ENCODE measurements at regions not wholly inside any gene's neighbourhood (a gene's known extent, or its start where the extent isn't known, plus 50 kb on each side); places are given as distances from the start of the nearest gene placed in this dataset.

GRCh38 chr6:14946753-14947152 lies 299.1 kb upstream of the JARID2 start:
- no peaks in the 10 kb centered on the region for H3K9me2 ChIP-seq (ENCODE audit: insufficient read depth, low read length)
- H3K4me2 ChIP-seq (ENCODE audit: low read length), result no peak overlapping the region
- H3K9ac ChIP-seq (ENCODE audit: low read length), result no peak overlapping the region
- no peaks in the 10 kb centered on the region for H3K27me3 ChIP-seq (ENCODE audit: insufficient read depth, low read depth, low read length)
- no peaks in the 10 kb centered on the region for H3K9me3 ChIP-seq (ENCODE audit: low read length)
- no peak overlapping the region for H2AFZ ChIP-seq (ENCODE audit: low read depth, low read length)
- no peak overlapping the region for H3K27ac ChIP-seq (ENCODE audit: low read length)
- TF ChIP-seq SMC3 (conservative IDR thresholded peaks at IDR 0.05; ENCODE audit: poor library complexity) (no peak), EZH2 (IDR thresholded peaks at IDR 0.05; ENCODE audit: borderline replicate concordance, insufficient read depth, low read length, poor library complexity, severe bottlenecking) (no peak), EP300 (conservative IDR thresholded peaks at IDR 0.05; ENCODE audit: poor library complexity, severe bottlenecking) (no peak), POLR2AphosphoS5 (IDR thresholded peaks at IDR 0.05) (no peak), MXI1 (conservative IDR thresholded peaks at IDR 0.05; ENCODE audit: poor library complexity, severe bottlenecking) (no peak), REST (IDR thresholded peaks at IDR 0.05; ENCODE audit: borderline replicate concordance) (no peak), RAD21 (conservative IDR thresholded peaks at IDR 0.05) (no peak), TAF1 (IDR thresholded peaks at IDR 0.05; ENCODE audit: low read depth) (no peak)
- TF ChIP-seq, protein P1, sequence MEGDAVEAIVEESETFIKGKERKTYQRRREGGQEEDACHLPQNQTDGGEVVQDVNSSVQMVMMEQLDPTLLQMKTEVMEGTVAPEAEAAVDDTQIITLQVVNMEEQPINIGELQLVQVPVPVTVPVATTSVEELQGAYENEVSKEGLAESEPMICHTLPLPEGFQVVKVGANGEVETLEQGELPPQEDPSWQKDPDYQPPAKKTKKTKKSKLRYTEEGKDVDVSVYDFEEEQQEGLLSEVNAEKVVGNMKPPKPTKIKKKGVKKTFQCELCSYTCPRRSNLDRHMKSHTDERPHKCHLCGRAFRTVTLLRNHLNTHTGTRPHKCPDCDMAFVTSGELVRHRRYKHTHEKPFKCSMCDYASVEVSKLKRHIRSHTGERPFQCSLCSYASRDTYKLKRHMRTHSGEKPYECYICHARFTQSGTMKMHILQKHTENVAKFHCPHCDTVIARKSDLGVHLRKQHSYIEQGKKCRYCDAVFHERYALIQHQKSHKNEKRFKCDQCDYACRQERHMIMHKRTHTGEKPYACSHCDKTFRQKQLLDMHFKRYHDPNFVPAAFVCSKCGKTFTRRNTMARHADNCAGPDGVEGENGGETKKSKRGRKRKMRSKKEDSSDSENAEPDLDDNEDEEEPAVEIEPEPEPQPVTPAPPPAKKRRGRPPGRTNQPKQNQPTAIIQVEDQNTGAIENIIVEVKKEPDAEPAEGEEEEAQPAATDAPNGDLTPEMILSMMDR (IDR thresholded peaks at IDR 0.05; ENCODE audit: poor library complexity, severe bottlenecking), result no peak
- no peaks in the 10 kb centered on the region for H3K79me2 ChIP-seq (replicated peaks; ENCODE audit: insufficient read depth, low read length)
- no peaks in the 10 kb centered on the region for H3F3A ChIP-seq (ENCODE audit: insufficient read depth, low read length, poor library complexity, severe bottlenecking)
- no peaks in the 10 kb centered on the region for H3K36me3 ChIP-seq (ENCODE audit: insufficient read depth, low read length)
- H3K4me3 ChIP-seq (ENCODE audit: low read length), result no peak overlapping the region
- H4K20me1 ChIP-seq (ENCODE audit: insufficient read depth), result no peaks in the 10 kb centered on the region

- Histone ChIP-seq H3K9me3 (ENCODE audit: low read length) (no peaks in the 10 kb centered on the region), H4K20me1 (ENCODE audit: insufficient read depth) (no peaks in the 10 kb centered on the region), H2AFZ (ENCODE audit: low read depth, low read length) (no peak overlapping the region), H3K27me3 (ENCODE audit: insufficient read depth, low read depth, low read length) (no peaks in the 10 kb centered on the region), H3K4me2 (ENCODE audit: low read length) (no peak overlapping the region), H3F3A (ENCODE audit: insufficient read depth, low read length, poor library complexity, severe bottlenecking) (no peaks in the 10 kb centered on the region), H3K9me2 (ENCODE audit: insufficient read depth, low read length) (no peaks in the 10 kb centered on the region), H3K9ac (ENCODE audit: low read length) (no peak overlapping the region), H3K4me3 (ENCODE audit: low read length) (no peak overlapping the region), H3K79me2 (replicated peaks; ENCODE audit: insufficient read depth, low read length) (no peaks in the 10 kb centered on the region), H3K36me3 (ENCODE audit: insufficient read depth, low read length) (no peaks in the 10 kb centered on the region), H3K27ac (ENCODE audit: low read length) (no peak overlapping the region)
- TF ChIP-seq EP300 (conservative IDR thresholded peaks at IDR 0.05; ENCODE audit: poor library complexity, severe bottlenecking) (no peak), MXI1 (conservative IDR thresholded peaks at IDR 0.05; ENCODE audit: poor library complexity, severe bottlenecking) (no peak), TAF1 (IDR thresholded peaks at IDR 0.05; ENCODE audit: low read depth) (no peak), RAD21 (conservative IDR thresholded peaks at IDR 0.05) (no peak), SMC3 (conservative IDR thresholded peaks at IDR 0.05; ENCODE audit: poor library complexity) (no peak), EZH2 (IDR thresholded peaks at IDR 0.05; ENCODE audit: borderline replicate concordance, insufficient read depth, low read length, poor library complexity, severe bottlenecking) (no peak), POLR2AphosphoS5 (IDR thresholded peaks at IDR 0.05) (no peak), REST (IDR thresholded peaks at IDR 0.05; ENCODE audit: borderline replicate concordance) (no peak)
- TF ChIP-seq, protein P1 (IDR thresholded peaks at IDR 0.05; ENCODE audit: poor library complexity, severe bottlenecking), result no peak
Observed at GRCh38 chr6:14948586-14949245, 297.2 kb upstream of the JARID2 start.
